ENCODE measurements at regions not wholly inside any gene's neighbourhood (a gene's known extent, or its start where the extent isn't known, plus 50 kb on each side); places are given as distances from the start of the nearest gene placed in this dataset.
"Not testable (repeated sequence)": the region's sequence is repeated elsewhere in the genome, so short reads cannot be mapped to it uniquely, and the experiment has no call there.

- no peak for DNase-seq (ENCODE audit: low read depth in 2 of 2)
These were observed 50.6 kb upstream of the RNF182 start for GRCh38 chr6:13874191-13874549.

- DNase-seq (ENCODE audit: low read depth in 2 of 2): peak; percentile 37 to 70
These were observed 51.2 kb upstream of the RNF182 start for GRCh38 chr6:13873288-13874190.

- DNase-seq (ENCODE audit: low read depth in 2 of 2): no peak
These were observed 52.1 kb upstream of the RNF182 start for GRCh38 chr6:13872681-13873080.

GRCh38 chr6:13872006-13872405 is 52.7 kb upstream of the RNF182 start:
- DNase-seq (ENCODE audit: low read depth in 2 of 2): not testable (repeated sequence)

- no peak for DNase-seq (ENCODE audit: low read depth in 2 of 2)
These were observed 54.4 kb upstream of the RNF182 start for GRCh38 chr6:13870214-13870830.

- DNase-seq (ENCODE audit: low read depth in 2 of 2): no peak
These were observed 53.9 kb upstream of the MCUR1 start for GRCh38 chr6:13868236-13868635.

GRCh38 chr6:13866301-13866700 is 51.9 kb upstream of the MCUR1 start:
- no peak for DNase-seq (ENCODE audit: low read depth in 2 of 2)

GRCh38 chr6:13865141-13865540 is 50.8 kb upstream of the MCUR1 start:
- DNase-seq (ENCODE audit: low read depth in 2 of 2): no peak

GRCh38 chr6:13864669-13865068 is 50.3 kb upstream of the MCUR1 start:
- DNase-seq (ENCODE audit: low read depth in 2 of 2): not testable (repeated sequence)

Measured in stimulated activated CD4-positive, alpha-beta T cell treated with anti-CD3 and anti-CD28 coated beads, Interleukin-12 subunit alpha, Interleukin-12 subunit beta, amount 100 ng/mL, for 24 hours (primary cell).